ENCODE measurements at regions not wholly inside any gene's neighbourhood (a gene's known extent, or its start where the extent isn't known, plus 50 kb on each side); places are given as distances from the start of the nearest gene placed in this dataset.
A peak's percentile ranks its signal among the peaks of the same experiment; 100 is the strongest.
"Not testable (repeated sequence)": the region's sequence is repeated elsewhere in the genome, so short reads cannot be mapped to it uniquely, and the experiment has no call there.

DNA sequence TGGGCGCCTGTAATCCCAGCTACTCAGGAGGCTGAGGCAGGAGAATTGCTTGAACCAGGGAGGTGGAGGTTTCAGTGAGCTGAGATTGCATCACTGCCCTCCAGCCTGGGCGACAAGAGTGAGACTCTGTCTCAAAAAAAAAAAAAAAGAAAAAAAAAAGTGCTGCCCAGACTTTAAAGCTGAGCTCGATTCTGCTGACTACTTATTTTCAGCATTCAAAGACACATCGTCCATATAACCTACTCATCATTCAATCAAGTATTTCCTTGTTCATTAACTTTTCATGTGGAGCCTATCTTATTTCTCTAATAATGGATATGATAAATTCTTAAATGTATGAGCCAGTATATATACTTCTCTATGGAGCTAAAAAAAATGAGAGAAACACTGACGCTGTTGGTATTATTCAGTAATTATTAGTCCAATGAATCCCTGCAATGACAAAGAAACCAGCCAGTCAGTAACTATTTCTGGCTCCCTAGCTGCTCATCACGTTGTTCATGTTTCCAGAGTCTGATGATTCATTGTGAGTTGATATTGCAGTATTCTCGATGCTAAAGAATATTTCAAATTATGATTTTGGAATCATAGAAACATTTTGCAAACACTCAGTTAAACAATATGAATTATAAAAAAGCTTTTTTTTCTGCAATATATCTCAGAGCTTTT, 111.9 kb downstream of the RAP2B start:
- TF ChIP-seq POLR2A (IDR thresholded peaks at IDR 0.05) (no peak), POLR2AphosphoS5 (IDR thresholded peaks at IDR 0.05) (no peak)
- TF ChIP-seq, protein P1, sequence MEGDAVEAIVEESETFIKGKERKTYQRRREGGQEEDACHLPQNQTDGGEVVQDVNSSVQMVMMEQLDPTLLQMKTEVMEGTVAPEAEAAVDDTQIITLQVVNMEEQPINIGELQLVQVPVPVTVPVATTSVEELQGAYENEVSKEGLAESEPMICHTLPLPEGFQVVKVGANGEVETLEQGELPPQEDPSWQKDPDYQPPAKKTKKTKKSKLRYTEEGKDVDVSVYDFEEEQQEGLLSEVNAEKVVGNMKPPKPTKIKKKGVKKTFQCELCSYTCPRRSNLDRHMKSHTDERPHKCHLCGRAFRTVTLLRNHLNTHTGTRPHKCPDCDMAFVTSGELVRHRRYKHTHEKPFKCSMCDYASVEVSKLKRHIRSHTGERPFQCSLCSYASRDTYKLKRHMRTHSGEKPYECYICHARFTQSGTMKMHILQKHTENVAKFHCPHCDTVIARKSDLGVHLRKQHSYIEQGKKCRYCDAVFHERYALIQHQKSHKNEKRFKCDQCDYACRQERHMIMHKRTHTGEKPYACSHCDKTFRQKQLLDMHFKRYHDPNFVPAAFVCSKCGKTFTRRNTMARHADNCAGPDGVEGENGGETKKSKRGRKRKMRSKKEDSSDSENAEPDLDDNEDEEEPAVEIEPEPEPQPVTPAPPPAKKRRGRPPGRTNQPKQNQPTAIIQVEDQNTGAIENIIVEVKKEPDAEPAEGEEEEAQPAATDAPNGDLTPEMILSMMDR (IDR thresholded peaks at IDR 0.05 in 8 of 11, conservative IDR thresholded peaks at IDR 0.05 in 3 of 11), result no peak
- Histone ChIP-seq H3K9me3 (peaks cover 0 to under 1% (median 0%) of the 10 kb centered on the region in 8 donors), H3K4me1 (no peaks in the 10 kb centered on the region), H3K27me3 (replicated peaks in 1 of 7) (no peaks in the 10 kb centered on the region), H3K36me3 (no peaks in the 10 kb centered on the region), H3K4me3 (no peak overlapping the region), H3K27ac (no peak overlapping the region)
- intact Hi-C loops (cut with DNase I; ENCODE audit: low total_unique reads), result no loop called here
- WGBS, 5 donors, result 74 to 88% (median 84%) methylated on average over 7 of the region's 7 CpGs
- DNase-seq, result no peak

GRCh38 chr3:153274561-153274960, 112.5 kb downstream of the RAP2B start:
- Histone ChIP-seq H3K36me3 (no peaks in the 10 kb centered on the region), H3K4me1 (no peaks in the 10 kb centered on the region), H3K9me3 (no peaks in the 10 kb centered on the region), H3K27me3 (replicated peaks in 1 of 7) (no peaks in the 10 kb centered on the region), H3K4me3 (no peak overlapping the region), H3K27ac (no peak overlapping the region)
- whole genome bisulfite sequencing, 5 donors, result 68 to 90% (median 81%) methylated on average over 3 of the region's 3 CpGs
- no peak for DNase-seq
- intact Hi-C loops (cut with DNase I; ENCODE audit: low total_unique reads), result no loop called here
- TF ChIP-seq, protein P1 (IDR thresholded peaks at IDR 0.05 in 8 of 11, conservative IDR thresholded peaks at IDR 0.05 in 3 of 11), result no peak
- TF ChIP-seq POLR2A (IDR thresholded peaks at IDR 0.05) (no peak), POLR2AphosphoS5 (IDR thresholded peaks at IDR 0.05) (no peak)

- no peak for TF ChIP-seq POLR2AphosphoS5 (IDR thresholded peaks at IDR 0.05)
- TF ChIP-seq, protein P1 (IDR thresholded peaks at IDR 0.05 in 8 of 11, conservative IDR thresholded peaks at IDR 0.05 in 3 of 11), result no peak
- TF ChIP-seq POLR2A (IDR thresholded peaks at IDR 0.05), result no peak
- no peak for DNase-seq
- H3K27ac ChIP-seq, result no peak overlapping the region
- no peaks in the 10 kb centered on the region for H3K27me3 ChIP-seq (replicated peaks in 1 of 7)
- H3K9me3 ChIP-seq, result no peaks in the 10 kb centered on the region
- H3K4me3 ChIP-seq, result no peak overlapping the region
- no peaks in the 10 kb centered on the region for H3K4me1 ChIP-seq
- intact Hi-C loops (cut with DNase I; ENCODE audit: low total_unique reads), result no loop called here
- no peaks in the 10 kb centered on the region for H3K36me3 ChIP-seq
Observed at GRCh38 chr3:153275514-153275913, 113.5 kb downstream of the RAP2B start.

DNA sequence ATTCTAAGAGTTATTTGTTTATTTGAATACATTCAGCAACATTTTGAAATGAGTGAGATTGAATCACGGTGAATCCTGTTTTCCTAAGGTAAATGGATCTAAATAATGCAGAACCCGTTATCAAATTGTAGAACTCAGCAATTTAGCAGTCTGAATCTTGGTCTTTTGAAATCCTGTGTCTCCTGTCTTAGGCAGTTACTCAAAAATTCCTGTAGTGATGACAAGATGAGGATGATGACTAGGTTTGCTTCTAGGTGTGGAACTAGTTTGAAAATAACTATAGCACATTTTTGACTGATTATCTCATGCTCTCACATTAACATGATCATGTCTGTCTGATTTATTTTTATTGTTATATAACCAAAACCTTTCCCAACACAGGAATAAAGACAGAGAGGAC, 115.0 kb downstream of the RAP2B start:
- WGBS, 5 donors, result 83 to 93% (median 91%) methylated on average over 2 of the region's 2 CpGs
- Histone ChIP-seq H3K36me3 (no peaks in the 10 kb centered on the region), H3K4me1 (no peaks in the 10 kb centered on the region), H3K27ac (no peak overlapping the region), H3K4me3 (no peak overlapping the region), H3K9me3 (no peaks in the 10 kb centered on the region), H3K27me3 (replicated peaks in 1 of 7) (no peaks in the 10 kb centered on the region)
- no peak for TF ChIP-seq POLR2AphosphoS5 (IDR thresholded peaks at IDR 0.05)
- TF ChIP-seq, protein P1 (IDR thresholded peaks at IDR 0.05 in 8 of 11, conservative IDR thresholded peaks at IDR 0.05 in 3 of 11), result no peak
- no peak for TF ChIP-seq POLR2A (IDR thresholded peaks at IDR 0.05)
- intact Hi-C loops (cut with DNase I; ENCODE audit: low total_unique reads), result no loop called here
- no peak for DNase-seq

DNA sequence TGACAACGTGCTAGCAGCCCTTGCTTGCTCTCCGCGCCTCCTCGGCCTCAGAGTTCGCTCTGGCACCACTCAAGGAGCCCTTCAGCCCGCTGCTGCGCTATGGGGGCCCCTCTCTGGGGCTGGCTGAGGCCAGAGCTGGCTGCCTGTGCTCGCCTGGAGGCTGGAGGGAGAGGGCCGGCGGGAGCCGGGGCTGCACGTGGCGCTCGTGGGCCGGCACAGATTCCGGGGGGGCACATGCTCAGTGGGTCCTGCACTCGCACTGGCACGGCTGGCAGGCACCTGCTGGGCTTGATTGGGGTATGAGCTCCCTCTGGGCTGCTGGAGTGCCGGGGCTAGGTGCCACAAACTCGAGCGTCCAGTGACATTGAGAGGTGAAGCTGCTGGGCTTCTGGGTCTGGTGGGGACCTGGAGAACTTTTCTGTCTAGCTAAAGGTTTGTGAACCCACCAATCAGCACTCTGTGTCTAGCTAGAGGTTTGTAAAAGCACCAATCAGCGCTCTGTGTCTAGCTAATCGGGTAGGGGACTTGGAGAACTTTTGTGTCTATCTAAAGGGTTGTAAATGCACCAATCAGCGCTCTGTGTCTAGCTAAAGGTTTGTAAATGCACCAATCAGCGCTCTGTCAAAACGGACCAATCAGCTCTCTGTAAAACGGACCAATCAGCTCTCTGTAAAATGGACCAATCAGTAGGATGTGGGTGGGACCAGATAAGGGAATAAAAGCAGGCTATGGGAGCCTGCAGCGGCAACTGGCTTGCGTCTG, 119.4 kb downstream of the RAP2B start:
- intact Hi-C loops (cut with DNase I; ENCODE audit: low total_unique reads), result not testable (repeated sequence)
- DNase-seq, result peak; percentile 75
- 87 to 94% (median 92%) methylated on average over 12 to 29 of the region's 29 CpGs for WGBS, 5 donors

More for the DNA sequence above, 119.4 kb downstream of the RAP2B start:
- H3K4me3 ChIP-seq; H3K27ac ChIP-seq; H3K27me3 ChIP-seq (replicated peaks in 1 of 7); H3K36me3 ChIP-seq; H3K9me3 ChIP-seq: not testable (repeated sequence)
- H3K4me1 ChIP-seq, result peaks cover 13 to 26% (median 20%) of the 10 kb centered on the region in 6 donors

Measured in spleen (tissue), 11 donors.